LHCN-M2 (cell line): ENCODE measurements at regions not wholly inside any gene's neighbourhood (a gene's known extent, or its start where the extent isn't known, plus 50 kb on each side); places are given as distances from the start of the nearest gene placed in this dataset.

ENCODE experiments used
- DNase-seq: peaks from one replicate; pipeline ENCODE4 v3.0.0-alpha.2; 2012; ENCODE audit warnings: low read depth

- DNase-seq = no peak
Observed at GRCh38 chr5:2187687-2188086, 305.0 kb upstream of the IRX4 start.

GRCh38 chr5:2187156-2187555 is 304.4 kb upstream of the IRX4 start:
- DNase-seq = no peak

- no peak for DNase-seq
Observed at GRCh38 chr5:2186472-2187015, 303.8 kb upstream of the IRX4 start.

GRCh38 chr5:2185646-2186471 is 303.1 kb upstream of the IRX4 start:
- DNase-seq = no peak

- no peak for DNase-seq
Observed at GRCh38 chr5:2184563-2185540, 302.1 kb upstream of the IRX4 start.

- DNase-seq = no peak
Observed at GRCh38 chr5:2184026-2184366, 301.3 kb upstream of the IRX4 start.

GRCh38 chr5:2183154-2184025 is 300.7 kb upstream of the IRX4 start:
- no peak for DNase-seq

GRCh38 chr5:2182020-2182419 is 299.3 kb upstream of the IRX4 start:
- no peak for DNase-seq

- no peak for DNase-seq
Observed at GRCh38 chr5:2181557-2181956, 298.8 kb upstream of the IRX4 start.

- DNase-seq = no peak
Observed at GRCh38 chr5:2181149-2181548, 298.4 kb upstream of the IRX4 start.

- no peak for DNase-seq
Observed at GRCh38 chr5:2180456-2180855, 297.7 kb upstream of the IRX4 start.

GRCh38 chr5:2179861-2180260 is 297.1 kb upstream of the IRX4 start:
- DNase-seq = no peak

- no peak for DNase-seq
Observed at GRCh38 chr5:2178528-2178927, 295.8 kb upstream of the IRX4 start.

- no peak for DNase-seq
Observed at GRCh38 chr5:2178071-2178477, 295.3 kb upstream of the IRX4 start.

GRCh38 chr5:2177244-2177643 is 294.5 kb upstream of the IRX4 start:
- DNase-seq = no peak

- no peak for DNase-seq
Observed at GRCh38 chr5:2176581-2176980, 293.9 kb upstream of the IRX4 start.

GRCh38 chr5:2175842-2176404 is 293.2 kb upstream of the IRX4 start:
- DNase-seq = no peak

GRCh38 chr5:2175041-2175440 is 292.3 kb upstream of the IRX4 start:
- no peak for DNase-seq

GRCh38 chr5:2174538-2174937 is 291.8 kb upstream of the IRX4 start:
- DNase-seq = no peak

GRCh38 chr5:2173151-2173834 is 290.6 kb upstream of the IRX4 start:
- DNase-seq = no peak
